ENCODE measurements at regions not wholly inside any gene's neighbourhood (a gene's known extent, or its start where the extent isn't known, plus 50 kb on each side); places are given as distances from the start of the nearest gene placed in this dataset.

- TF ChIP-seq CTCF (IDR thresholded peaks at IDR 0.05; ENCODE audit: insufficient read depth, low read length, poor library complexity, severe bottlenecking) = no peak
- no peak overlapping the region for H3K4me3 ChIP-seq (ENCODE audit: low read depth, low read length)
- no peaks in the 10 kb centered on the region for H3K36me3 ChIP-seq (ENCODE audit: control insufficient read depth, insufficient read depth, low read length)
- DNase-seq (ENCODE audit: low read depth) = no peak
- H3K27me3 ChIP-seq (ENCODE audit: control insufficient read depth, insufficient read depth, low read length) = no peaks in the 10 kb centered on the region
Measured at GRCh38 chr20:11448554-11448953, 469.1 kb upstream of the BTBD3 start.

- TF ChIP-seq CTCF (IDR thresholded peaks at IDR 0.05; ENCODE audit: insufficient read depth, low read length, poor library complexity, severe bottlenecking) = no peak
- Histone ChIP-seq H3K36me3 (ENCODE audit: control insufficient read depth, insufficient read depth, low read length) (no peaks in the 10 kb centered on the region), H3K4me3 (ENCODE audit: low read depth, low read length) (no peak overlapping the region), H3K27me3 (ENCODE audit: control insufficient read depth, insufficient read depth, low read length) (no peaks in the 10 kb centered on the region)
- DNase-seq (ENCODE audit: low read depth) = no peak
Measured at GRCh38 chr20:11451793-11452291, 465.9 kb upstream of the BTBD3 start.

GRCh38 chr20:11452326-11452725 lies 465.4 kb upstream of the BTBD3 start:
- TF ChIP-seq CTCF (IDR thresholded peaks at IDR 0.05; ENCODE audit: insufficient read depth, low read length, poor library complexity, severe bottlenecking) = no peak
- no peaks in the 10 kb centered on the region for H3K27me3 ChIP-seq (ENCODE audit: control insufficient read depth, insufficient read depth, low read length)
- no peak for DNase-seq (ENCODE audit: low read depth)
- H3K4me3 ChIP-seq (ENCODE audit: low read depth, low read length) = no peak overlapping the region
- H3K36me3 ChIP-seq (ENCODE audit: control insufficient read depth, insufficient read depth, low read length) = no peaks in the 10 kb centered on the region

- DNase-seq (ENCODE audit: low read depth) = no peak
- no peaks in the 10 kb centered on the region for H3K27me3 ChIP-seq (ENCODE audit: control insufficient read depth, insufficient read depth, low read length)
- no peak overlapping the region for H3K4me3 ChIP-seq (ENCODE audit: low read depth, low read length)
- no peaks in the 10 kb centered on the region for H3K36me3 ChIP-seq (ENCODE audit: control insufficient read depth, insufficient read depth, low read length)
- no peak for TF ChIP-seq CTCF (IDR thresholded peaks at IDR 0.05; ENCODE audit: insufficient read depth, low read length, poor library complexity, severe bottlenecking)
Measured at GRCh38 chr20:11453430-11453829, 464.3 kb upstream of the BTBD3 start.

- peak; percentile 86 for DNase-seq (ENCODE audit: low read depth)
- Histone ChIP-seq H3K4me3 (ENCODE audit: low read depth, low read length) (peak overlapping the region; percentile 9), H3K27me3 (ENCODE audit: control insufficient read depth, insufficient read depth, low read length) (no peaks in the 10 kb centered on the region), H3K36me3 (ENCODE audit: control insufficient read depth, insufficient read depth, low read length) (no peaks in the 10 kb centered on the region)
- TF ChIP-seq CTCF (IDR thresholded peaks at IDR 0.05; ENCODE audit: insufficient read depth, low read length, poor library complexity, severe bottlenecking) = no peak
Measured at GRCh38 chr20:11454966-11455799, 462.5 kb upstream of the BTBD3 start.

GRCh38 chr20:11457488-11457887 lies 460.2 kb upstream of the BTBD3 start:
- DNase-seq (ENCODE audit: low read depth) = peak; percentile 51
- no peak overlapping the region for H3K4me3 ChIP-seq (ENCODE audit: low read depth, low read length)
- TF ChIP-seq CTCF (IDR thresholded peaks at IDR 0.05; ENCODE audit: insufficient read depth, low read length, poor library complexity, severe bottlenecking) = no peak
- no peaks in the 10 kb centered on the region for H3K27me3 ChIP-seq (ENCODE audit: control insufficient read depth, insufficient read depth, low read length)
- no peaks in the 10 kb centered on the region for H3K36me3 ChIP-seq (ENCODE audit: control insufficient read depth, insufficient read depth, low read length)
